Left lung (tissue), 4 donors: ENCODE measurements at regions not wholly inside any gene's neighbourhood (a gene's known extent, or its start where the extent isn't known, plus 50 kb on each side); places are given as distances from the start of the nearest gene placed in this dataset.

Source experiments
- ATAC-seq: fragments of 200-7000 bp; cut with Tn5 transposase; one replicate; pipeline ENCODE4 v1.9.1; 2020; ENCODE audit warnings: moderate library complexity
- DNase-seq, 4 donors: peaks; one replicate each; pipeline ENCODE4 v3.0.0-alpha.2; 2013 to 2020
- H3K27ac ChIP-seq, 2 donors: fragments of 200-600 bp; sonication (generic) in 1 of 2; one replicate each; pipeline versions ENCODE4 v1.5.0 to v1.8.0; 2020 to 2021
- H3K27me3 ChIP-seq, 2 donors: fragments of 200-600 bp; sonication (generic) in 1 of 2; one replicate each; pipeline versions ENCODE4 v1.5.0 to v1.8.0; 2020 to 2021
- H3K36me3 ChIP-seq, 2 donors: fragments of 200-600 bp; sonication (generic) in 1 of 2; one replicate each; pipeline versions ENCODE4 v1.5.0 to v1.8.0; 2020 to 2021
- H3K4me1 ChIP-seq, 2 donors: fragments of 200-600 bp; one replicate each; pipeline ENCODE4 v1.8.0; 2021
- H3K4me3 ChIP-seq, 2 donors: fragments of 200-600 bp; sonication (generic) in 1 of 2; one replicate each; pipeline versions ENCODE4 v1.5.0 to v1.8.0; 2020 to 2021; ENCODE audit warnings: mild to moderate bottlenecking in 1 of 2
- H3K9me3 ChIP-seq, 2 donors: fragments of 200-600 bp; sonication (generic) in 1 of 2; one replicate each; pipeline versions ENCODE4 v1.5.0 to v1.8.0; 2020 to 2021
- CTCF ChIP-seq, 2 donors: fragments of 200-600 bp; sonication (generic) in 1 of 2; IDR thresholded peaks; one replicate each; pipeline versions ENCODE4 v1.5.0 to v1.8.0; 2021; ENCODE audit warnings: antibody characterized with exemption in 2 of 2
- intact Hi-C, 2 donors: fragments of 100-400 bp; cut with DNase I; formaldehyde crosslinking; loops; one replicate each; pipeline versions ENCODE4 v1.11.2 to v1.14.2; 2022
- donor health status: DM: no; HTN: yes; CAD: no.
- donor health status: DM: no; HTN: no; CAD: no.

GRCh38 chr1:58255192-58255591, 291.3 kb downstream of the OMA1 start:
- Histone ChIP-seq H3K36me3 (no peaks in the 10 kb centered on the region), H3K27ac (no peak overlapping the region), H3K27me3 (peaks cover 4 to 6% of the 10 kb centered on the region in 2 donors), H3K4me3 (no peak overlapping the region), H3K4me1 (peaks cover 0 to under 1% of the 10 kb centered on the region in 2 donors), H3K9me3 (no peaks in the 10 kb centered on the region)
- DNase-seq (no peak), ATAC-seq (no peak)
- TF ChIP-seq CTCF (IDR thresholded peaks at IDR 0.05), result no peak
- intact Hi-C loops, result no loop called here

GRCh38 chr1:58251430-58252073, 295.0 kb downstream of the OMA1 start:
- H3K9me3 ChIP-seq, result no peaks in the 10 kb centered on the region
- no peak for TF ChIP-seq CTCF (IDR thresholded peaks at IDR 0.05)
- peaks cover 22 to 40% of the 10 kb centered on the region in 2 donors for H3K27me3 ChIP-seq
- ATAC-seq, result no peak
- intact Hi-C loops, result no loop called here
- no peaks in the 10 kb centered on the region for H3K36me3 ChIP-seq
- H3K4me1 ChIP-seq, result peaks cover 5 to 17% of the 10 kb centered on the region in 2 donors
- no peak for DNase-seq
- no peak overlapping the region for H3K27ac ChIP-seq
- H3K4me3 ChIP-seq, result no peak overlapping the region

- DNase-seq (no peak), ATAC-seq (no peak)
- no peak overlapping the region for H3K4me3 ChIP-seq
- H3K36me3 ChIP-seq, result no peaks in the 10 kb centered on the region
- TF ChIP-seq CTCF (IDR thresholded peaks at IDR 0.05), result no peak
- H3K4me1 ChIP-seq, result peaks cover 5 to 17% of the 10 kb centered on the region in 2 donors
- intact Hi-C loops, result no loop called here
- H3K27ac ChIP-seq, result no peak overlapping the region
- peaks cover 22 to 40% of the 10 kb centered on the region in 2 donors for H3K27me3 ChIP-seq
- no peaks in the 10 kb centered on the region for H3K9me3 ChIP-seq
Observed at GRCh38 chr1:58250587-58250948, 296.0 kb downstream of the OMA1 start.

GRCh38 chr1:58249737-58250586, 296.6 kb downstream of the OMA1 start:
- Histone ChIP-seq H3K27me3 (peaks cover 22 to 40% of the 10 kb centered on the region in 2 donors), H3K4me3 (peak overlapping the region; percentile 5 to 10), H3K4me1 (peaks cover 5 to 17% of the 10 kb centered on the region in 2 donors), H3K27ac (no peak overlapping the region), H3K9me3 (no peaks in the 10 kb centered on the region), H3K36me3 (no peaks in the 10 kb centered on the region)
- peak; percentile 41 for ATAC-seq
- no peak for TF ChIP-seq CTCF (IDR thresholded peaks at IDR 0.05)
- peak in 3 of 4 donors; percentile 6 to 77 (median 8) for DNase-seq
- intact Hi-C loops, result no loop called here

- peaks cover 22 to 40% of the 10 kb centered on the region in 2 donors for H3K27me3 ChIP-seq
- intact Hi-C loops, result no loop called here
- H3K9me3 ChIP-seq, result no peaks in the 10 kb centered on the region
- no peak overlapping the region for H3K27ac ChIP-seq
- H3K36me3 ChIP-seq, result no peaks in the 10 kb centered on the region
- H3K4me3 ChIP-seq, result peak overlapping the region; percentile 5 to 10
- TF ChIP-seq CTCF (IDR thresholded peaks at IDR 0.05), result no peak
- DNase-seq (peak in 1 of 4 donors; percentile 2), ATAC-seq (no peak)
- H3K4me1 ChIP-seq, result peaks cover 5 to 17% of the 10 kb centered on the region in 2 donors
Observed at GRCh38 chr1:58249388-58249736, 297.2 kb downstream of the OMA1 start.
